Loucy (cell line): ENCODE measurements at regions not wholly inside any gene's neighbourhood (a gene's known extent, or its start where the extent isn't known, plus 50 kb on each side); places are given as distances from the start of the nearest gene placed in this dataset.

Source experiments
- EZH2phosphoT487 ChIP-seq: fragments of 200-600 bp; IDR thresholded peaks from 2 replicates; pipeline ENCODE4 v1.6.1; 2018; ENCODE audit warnings: antibody characterized with exemption, mild to moderate bottlenecking, moderate library complexity, borderline replicate concordance
- TF ChIP-seq, protein P1 (sequence below): fragments of 200-600 bp; sonication (generic); conservative IDR thresholded peaks from 2 replicates; pipeline ENCODE4 v1.5.1; 2014; ENCODE audit warnings: mild to moderate bottlenecking, antibody characterized with exemption, low read length

DNA sequence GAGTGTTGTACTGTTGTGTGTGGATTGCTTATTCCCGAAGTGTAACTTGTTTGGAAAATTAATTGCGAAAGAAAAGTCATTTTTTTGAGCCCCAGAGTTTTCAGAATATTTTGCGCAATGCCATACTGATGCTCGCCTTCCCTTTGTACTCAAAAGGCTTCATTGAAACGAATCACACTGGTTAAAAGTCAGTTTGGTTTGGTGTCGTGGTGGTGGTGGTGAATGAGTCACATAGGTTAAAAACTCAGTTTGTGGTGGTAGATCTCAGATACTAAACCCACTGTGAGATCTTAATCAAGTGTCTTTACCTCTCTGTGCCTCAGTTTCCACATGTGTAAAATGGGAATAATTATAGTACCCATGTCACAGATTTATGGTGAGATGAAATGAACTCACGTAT, 61.1 kb upstream of the IL6 start:
- TF ChIP-seq, protein P1, sequence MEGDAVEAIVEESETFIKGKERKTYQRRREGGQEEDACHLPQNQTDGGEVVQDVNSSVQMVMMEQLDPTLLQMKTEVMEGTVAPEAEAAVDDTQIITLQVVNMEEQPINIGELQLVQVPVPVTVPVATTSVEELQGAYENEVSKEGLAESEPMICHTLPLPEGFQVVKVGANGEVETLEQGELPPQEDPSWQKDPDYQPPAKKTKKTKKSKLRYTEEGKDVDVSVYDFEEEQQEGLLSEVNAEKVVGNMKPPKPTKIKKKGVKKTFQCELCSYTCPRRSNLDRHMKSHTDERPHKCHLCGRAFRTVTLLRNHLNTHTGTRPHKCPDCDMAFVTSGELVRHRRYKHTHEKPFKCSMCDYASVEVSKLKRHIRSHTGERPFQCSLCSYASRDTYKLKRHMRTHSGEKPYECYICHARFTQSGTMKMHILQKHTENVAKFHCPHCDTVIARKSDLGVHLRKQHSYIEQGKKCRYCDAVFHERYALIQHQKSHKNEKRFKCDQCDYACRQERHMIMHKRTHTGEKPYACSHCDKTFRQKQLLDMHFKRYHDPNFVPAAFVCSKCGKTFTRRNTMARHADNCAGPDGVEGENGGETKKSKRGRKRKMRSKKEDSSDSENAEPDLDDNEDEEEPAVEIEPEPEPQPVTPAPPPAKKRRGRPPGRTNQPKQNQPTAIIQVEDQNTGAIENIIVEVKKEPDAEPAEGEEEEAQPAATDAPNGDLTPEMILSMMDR: no peak
- TF ChIP-seq EZH2phosphoT487: no peak
